ENCODE measurements at regions not wholly inside any gene's neighbourhood (a gene's known extent, or its start where the extent isn't known, plus 50 kb on each side); places are given as distances from the start of the nearest gene placed in this dataset.

GRCh38 chr3:162538491-162538890, 1041.9 kb downstream of the OTOL1 start:
- H3K79me2 ChIP-seq (ENCODE audit: control insufficient read depth, insufficient read depth, low read length), result no peaks in the 10 kb centered on the region
- DNase-seq (ENCODE audit: extremely low read depth in 1 of 4, low spot score in 3 of 4) (no peak), ATAC-seq (no peak), FAIRE-seq (no peak)
- ChIA-PET CTCF (ENCODE audit: low intra/inter-chr PET ratio) (no interaction called here), POLR2A (no interaction called here)
- intact Hi-C loops (cut with micrococcal nuclease) (no loop called here), in situ Hi-C loops (cut with MboI) (no loop called here)
- H3K4me2 ChIP-seq (ENCODE audit: insufficient read depth, low read length), result no peak overlapping the region
- no peaks in the 10 kb centered on the region for H3K9me1 ChIP-seq (ENCODE audit: control insufficient read depth, insufficient read depth, low read length)
- no peaks in the 10 kb centered on the region for H3K27me3 ChIP-seq (ENCODE audit: control insufficient read depth in 2 of 2, insufficient read depth in 2 of 2, low read length in 2 of 2)
- H3K9me3 ChIP-seq (replicated peaks; ENCODE audit: control insufficient read depth, insufficient read depth, low read depth, low read length), result no peaks in the 10 kb centered on the region; the same call in 1 of the 2 replicates
- H2AFZ ChIP-seq (ENCODE audit: low read depth, low read length), result no peak overlapping the region
- TF ChIP-seq RCOR1 (IDR thresholded peaks at IDR 0.05; ENCODE audit: borderline replicate concordance in 1 of 2, low read depth in 2 of 2, low read length in 2 of 2), result no peak
- no peak overlapping the region for H3K4me3 ChIP-seq
- WGBS (ENCODE audit: insufficient coverage, low coverage, missing lambda C conversion rate), result 10% methylated on average over 2 of the region's 2 CpGs
- no peak overlapping the region for H3K27ac ChIP-seq (ENCODE audit: extremely low read depth, low read depth, low read length)
- H4K20me1 ChIP-seq (replicated peaks; ENCODE audit: control insufficient read depth, insufficient read depth, low read length), result no peaks in the 10 kb centered on the region
- no TSS peak for BruUV-seq (replicated peaks)
- no peaks in the 10 kb centered on the region for H3K4me1 ChIP-seq (replicated peaks in 1 of 2; ENCODE audit: control insufficient read depth in 2 of 2, insufficient read depth in 2 of 2, low read length in 2 of 2)
- no peak overlapping the region for H3K9ac ChIP-seq (ENCODE audit: insufficient read depth in 1 of 2, low read depth in 2 of 2, low read length in 2 of 2)
- no peaks in the 10 kb centered on the region for H3K36me3 ChIP-seq (ENCODE audit: control insufficient read depth, insufficient read depth, low read length)

- no peak for FAIRE-seq
- H3K4me2 ChIP-seq (ENCODE audit: insufficient read depth, low read length), result no peak overlapping the region
- no peaks in the 10 kb centered on the region for H3K4me1 ChIP-seq (replicated peaks in 1 of 2; ENCODE audit: control insufficient read depth in 2 of 2, insufficient read depth in 2 of 2, low read length in 2 of 2)
- no peaks in the 10 kb centered on the region for H3K79me2 ChIP-seq (ENCODE audit: control insufficient read depth, insufficient read depth, low read length)
- no peaks in the 10 kb centered on the region for H3K9me1 ChIP-seq (ENCODE audit: control insufficient read depth, insufficient read depth, low read length)
- H4K20me1 ChIP-seq (replicated peaks; ENCODE audit: control insufficient read depth, insufficient read depth, low read length), result no peaks in the 10 kb centered on the region
- no peaks in the 10 kb centered on the region for H3K36me3 ChIP-seq (ENCODE audit: control insufficient read depth, insufficient read depth, low read length)
- ChIA-PET CTCF (ENCODE audit: low intra/inter-chr PET ratio) (no interaction called here), POLR2A (no interaction called here)
- no peak overlapping the region for H3K27ac ChIP-seq (ENCODE audit: extremely low read depth, low read depth, low read length)
- BruUV-seq (replicated peaks), result no TSS peak
- intact Hi-C loops (cut with micrococcal nuclease), result no loop called here
- in situ Hi-C loops (cut with MboI), result no loop called here
- ATAC-seq, result no peak
- H3K9ac ChIP-seq (ENCODE audit: insufficient read depth in 1 of 2, low read depth in 2 of 2, low read length in 2 of 2), result no peak overlapping the region
- DNase-seq (ENCODE audit: extremely low read depth in 1 of 4, low spot score in 3 of 4), result no peak
- no peak overlapping the region for H3K4me3 ChIP-seq
- 0% methylated on average over 3 of the region's 3 CpGs for WGBS (ENCODE audit: insufficient coverage, low coverage, missing lambda C conversion rate)
- H3K9me3 ChIP-seq (replicated peaks; ENCODE audit: control insufficient read depth, insufficient read depth, low read depth, low read length), result no peaks in the 10 kb centered on the region; the same call in 1 of the 2 replicates
- no peak overlapping the region for H2AFZ ChIP-seq (ENCODE audit: low read depth, low read length)
- no peaks in the 10 kb centered on the region for H3K27me3 ChIP-seq (ENCODE audit: control insufficient read depth in 2 of 2, insufficient read depth in 2 of 2, low read length in 2 of 2)
- TF ChIP-seq NFRKB (IDR thresholded peaks at IDR 0.05; ENCODE audit: low read depth), result no peak
- no peak for TF ChIP-seq ZNF449 (CRISPR knock-in tag; IDR thresholded peaks at IDR 0.05)
- TF ChIP-seq SIN3B (IDR thresholded peaks at IDR 0.05; ENCODE audit: low read depth), result no peak
- no peak for TF ChIP-seq ZNF277 (CRISPR knock-in tag; IDR thresholded peaks at IDR 0.05; ENCODE audit: borderline replicate concordance)
- TF ChIP-seq RHOXF2B (CRISPR knock-in tag; conservative IDR thresholded peaks at IDR 0.05), result no peak
- no peak for TF ChIP-seq HOMEZ (CRISPR knock-in tag; IDR thresholded peaks at IDR 0.05)
Measured at GRCh38 chr3:162538906-162539305, 1042.3 kb downstream of the OTOL1 start.
